ENCODE measurements at regions not wholly inside any gene's neighbourhood (a gene's known extent, or its start where the extent isn't known, plus 50 kb on each side); places are given as distances from the start of the nearest gene placed in this dataset.

DNA sequence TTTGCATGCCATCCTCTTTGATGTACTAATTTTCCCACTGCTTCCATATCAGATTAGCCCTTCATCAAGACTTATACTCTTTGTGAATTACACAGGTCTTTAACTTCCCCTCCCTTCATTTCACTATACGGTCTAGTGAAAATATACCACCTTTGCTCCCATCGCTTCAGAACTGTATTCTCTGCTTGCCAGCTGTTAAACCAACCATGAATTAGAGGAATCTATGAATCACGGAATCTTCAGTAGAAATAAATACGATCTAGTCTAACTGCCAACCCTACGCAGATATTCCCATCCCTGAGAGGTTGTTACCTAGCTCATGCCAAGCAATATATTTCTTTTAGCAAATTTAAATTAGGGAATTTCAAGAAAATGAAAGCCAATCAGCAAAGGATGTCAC, 177.8 kb upstream of the MPPED2 start:
- no peak for TF ChIP-seq POLR2AphosphoS5 (IDR thresholded peaks at IDR 0.05; ENCODE audit: low read depth, low read length)
- TF ChIP-seq, protein P1, sequence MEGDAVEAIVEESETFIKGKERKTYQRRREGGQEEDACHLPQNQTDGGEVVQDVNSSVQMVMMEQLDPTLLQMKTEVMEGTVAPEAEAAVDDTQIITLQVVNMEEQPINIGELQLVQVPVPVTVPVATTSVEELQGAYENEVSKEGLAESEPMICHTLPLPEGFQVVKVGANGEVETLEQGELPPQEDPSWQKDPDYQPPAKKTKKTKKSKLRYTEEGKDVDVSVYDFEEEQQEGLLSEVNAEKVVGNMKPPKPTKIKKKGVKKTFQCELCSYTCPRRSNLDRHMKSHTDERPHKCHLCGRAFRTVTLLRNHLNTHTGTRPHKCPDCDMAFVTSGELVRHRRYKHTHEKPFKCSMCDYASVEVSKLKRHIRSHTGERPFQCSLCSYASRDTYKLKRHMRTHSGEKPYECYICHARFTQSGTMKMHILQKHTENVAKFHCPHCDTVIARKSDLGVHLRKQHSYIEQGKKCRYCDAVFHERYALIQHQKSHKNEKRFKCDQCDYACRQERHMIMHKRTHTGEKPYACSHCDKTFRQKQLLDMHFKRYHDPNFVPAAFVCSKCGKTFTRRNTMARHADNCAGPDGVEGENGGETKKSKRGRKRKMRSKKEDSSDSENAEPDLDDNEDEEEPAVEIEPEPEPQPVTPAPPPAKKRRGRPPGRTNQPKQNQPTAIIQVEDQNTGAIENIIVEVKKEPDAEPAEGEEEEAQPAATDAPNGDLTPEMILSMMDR (IDR thresholded peaks at IDR 0.05): no peak
- TF ChIP-seq SIN3A (IDR thresholded peaks at IDR 0.05; ENCODE audit: borderline replicate concordance, insufficient read depth, low read depth, low read length): no peak
- TF ChIP-seq, protein P2, sequence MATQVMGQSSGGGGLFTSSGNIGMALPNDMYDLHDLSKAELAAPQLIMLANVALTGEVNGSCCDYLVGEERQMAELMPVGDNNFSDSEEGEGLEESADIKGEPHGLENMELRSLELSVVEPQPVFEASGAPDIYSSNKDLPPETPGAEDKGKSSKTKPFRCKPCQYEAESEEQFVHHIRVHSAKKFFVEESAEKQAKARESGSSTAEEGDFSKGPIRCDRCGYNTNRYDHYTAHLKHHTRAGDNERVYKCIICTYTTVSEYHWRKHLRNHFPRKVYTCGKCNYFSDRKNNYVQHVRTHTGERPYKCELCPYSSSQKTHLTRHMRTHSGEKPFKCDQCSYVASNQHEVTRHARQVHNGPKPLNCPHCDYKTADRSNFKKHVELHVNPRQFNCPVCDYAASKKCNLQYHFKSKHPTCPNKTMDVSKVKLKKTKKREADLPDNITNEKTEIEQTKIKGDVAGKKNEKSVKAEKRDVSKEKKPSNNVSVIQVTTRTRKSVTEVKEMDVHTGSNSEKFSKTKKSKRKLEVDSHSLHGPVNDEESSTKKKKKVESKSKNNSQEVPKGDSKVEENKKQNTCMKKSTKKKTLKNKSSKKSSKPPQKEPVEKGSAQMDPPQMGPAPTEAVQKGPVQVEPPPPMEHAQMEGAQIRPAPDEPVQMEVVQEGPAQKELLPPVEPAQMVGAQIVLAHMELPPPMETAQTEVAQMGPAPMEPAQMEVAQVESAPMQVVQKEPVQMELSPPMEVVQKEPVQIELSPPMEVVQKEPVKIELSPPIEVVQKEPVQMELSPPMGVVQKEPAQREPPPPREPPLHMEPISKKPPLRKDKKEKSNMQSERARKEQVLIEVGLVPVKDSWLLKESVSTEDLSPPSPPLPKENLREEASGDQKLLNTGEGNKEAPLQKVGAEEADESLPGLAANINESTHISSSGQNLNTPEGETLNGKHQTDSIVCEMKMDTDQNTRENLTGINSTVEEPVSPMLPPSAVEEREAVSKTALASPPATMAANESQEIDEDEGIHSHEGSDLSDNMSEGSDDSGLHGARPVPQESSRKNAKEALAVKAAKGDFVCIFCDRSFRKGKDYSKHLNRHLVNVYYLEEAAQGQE (IDR thresholded peaks at IDR 0.05; ENCODE audit: insufficient read depth in 1 of 2, low read depth in 2 of 2, low read length in 1 of 2): no peak
- no peak for TF ChIP-seq TCF7L2 (IDR thresholded peaks at IDR 0.05; ENCODE audit: low read depth, low read length)

Data from Panc1 (cell line).